MM.1S (cell line): ENCODE measurements at regions not wholly inside any gene's neighbourhood (a gene's known extent, or its start where the extent isn't known, plus 50 kb on each side); places are given as distances from the start of the nearest gene placed in this dataset.

ENCODE experiments used
- EZH2 ChIP-seq: fragments of 300-600 bp; sonication (generic); optimal IDR thresholded peaks from 2 replicates; pipeline ENCODE3; 2017; ENCODE audit warnings: low read depth, mild to moderate bottlenecking, antibody characterized with exemption, low read length, mixed read lengths
- EZH2phosphoT487 ChIP-seq: fragments of 300-600 bp; sonication (generic); IDR thresholded peaks from 2 replicates; pipeline ENCODE4 v1.6.1; 2018; ENCODE audit warnings: antibody characterized with exemption, low read length
- TF ChIP-seq, protein P1 (sequence below): fragments of 300-600 bp; sonication (generic); IDR thresholded peaks from 2 replicates; pipeline ENCODE4 v1.5.1; 2016; ENCODE audit warnings: antibody characterized with exemption, low read length, mixed read lengths

DNA sequence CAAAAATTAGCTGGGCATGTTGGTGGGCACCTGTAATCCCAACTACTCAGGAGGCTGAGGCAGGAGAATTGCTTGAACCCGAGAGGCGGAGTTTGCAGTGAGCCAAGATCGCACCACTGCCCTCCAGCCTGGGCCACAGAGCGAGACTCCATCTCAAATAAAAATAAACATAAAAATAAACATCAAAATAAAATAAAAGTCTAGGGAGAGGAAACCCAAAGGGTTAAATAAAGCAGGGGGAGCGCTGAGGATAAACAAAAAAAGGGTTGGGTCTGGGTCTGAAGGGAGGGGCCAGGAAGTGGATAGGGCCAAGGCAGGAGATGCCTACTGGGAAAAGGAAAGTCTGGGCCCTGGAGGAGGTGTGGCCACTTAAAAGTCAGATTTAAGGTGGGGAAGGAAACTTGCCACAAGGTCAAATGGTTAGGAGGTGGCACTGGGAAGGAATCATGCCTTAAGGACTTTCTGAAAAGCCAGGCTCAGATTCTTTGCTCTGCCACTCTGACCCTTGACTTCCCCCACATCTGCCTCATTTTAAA lies 150.0 kb downstream of the ADSS2 start:
- TF ChIP-seq, protein P1, sequence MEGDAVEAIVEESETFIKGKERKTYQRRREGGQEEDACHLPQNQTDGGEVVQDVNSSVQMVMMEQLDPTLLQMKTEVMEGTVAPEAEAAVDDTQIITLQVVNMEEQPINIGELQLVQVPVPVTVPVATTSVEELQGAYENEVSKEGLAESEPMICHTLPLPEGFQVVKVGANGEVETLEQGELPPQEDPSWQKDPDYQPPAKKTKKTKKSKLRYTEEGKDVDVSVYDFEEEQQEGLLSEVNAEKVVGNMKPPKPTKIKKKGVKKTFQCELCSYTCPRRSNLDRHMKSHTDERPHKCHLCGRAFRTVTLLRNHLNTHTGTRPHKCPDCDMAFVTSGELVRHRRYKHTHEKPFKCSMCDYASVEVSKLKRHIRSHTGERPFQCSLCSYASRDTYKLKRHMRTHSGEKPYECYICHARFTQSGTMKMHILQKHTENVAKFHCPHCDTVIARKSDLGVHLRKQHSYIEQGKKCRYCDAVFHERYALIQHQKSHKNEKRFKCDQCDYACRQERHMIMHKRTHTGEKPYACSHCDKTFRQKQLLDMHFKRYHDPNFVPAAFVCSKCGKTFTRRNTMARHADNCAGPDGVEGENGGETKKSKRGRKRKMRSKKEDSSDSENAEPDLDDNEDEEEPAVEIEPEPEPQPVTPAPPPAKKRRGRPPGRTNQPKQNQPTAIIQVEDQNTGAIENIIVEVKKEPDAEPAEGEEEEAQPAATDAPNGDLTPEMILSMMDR, result no peak
- TF ChIP-seq EZH2phosphoT487, result no peak
- TF ChIP-seq EZH2, result no peak
